Stimulated activated CD8-positive, alpha-beta memory T cell treated with anti-CD3 and anti-CD28 coated beads, Interleukin-15, amount 100 ng/mL, for 24 hours (primary cell): ENCODE measurements at regions not wholly inside any gene's neighbourhood (a gene's known extent, or its start where the extent isn't known, plus 50 kb on each side); places are given as distances from the start of the nearest gene placed in this dataset.

Experiments used
- DNase-seq: peaks from one replicate; pipeline ENCODE4 v3.0.0-alpha.2; 2020; ENCODE audit warnings: low read depth

DNA sequence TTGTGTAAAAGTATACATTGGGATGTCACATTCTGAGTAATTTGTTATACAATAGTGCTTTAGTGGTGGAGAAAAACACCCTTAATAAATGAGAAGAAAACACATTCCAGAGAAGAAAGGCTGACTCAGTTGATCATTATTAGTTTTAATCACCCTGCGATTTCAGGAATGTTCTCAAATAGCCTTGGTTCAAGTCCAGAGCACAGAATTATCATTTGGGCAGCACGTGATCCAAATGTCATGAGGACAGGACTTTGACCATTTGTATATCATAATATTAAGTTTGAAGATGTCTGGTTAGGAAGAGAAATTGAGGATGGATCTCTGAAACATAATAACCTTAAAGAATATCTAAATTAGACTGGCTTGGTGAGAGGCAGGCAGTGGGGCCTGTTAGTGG is 1434.3 kb upstream of the TENM3 start:
- no peak for DNase-seq

DNA sequence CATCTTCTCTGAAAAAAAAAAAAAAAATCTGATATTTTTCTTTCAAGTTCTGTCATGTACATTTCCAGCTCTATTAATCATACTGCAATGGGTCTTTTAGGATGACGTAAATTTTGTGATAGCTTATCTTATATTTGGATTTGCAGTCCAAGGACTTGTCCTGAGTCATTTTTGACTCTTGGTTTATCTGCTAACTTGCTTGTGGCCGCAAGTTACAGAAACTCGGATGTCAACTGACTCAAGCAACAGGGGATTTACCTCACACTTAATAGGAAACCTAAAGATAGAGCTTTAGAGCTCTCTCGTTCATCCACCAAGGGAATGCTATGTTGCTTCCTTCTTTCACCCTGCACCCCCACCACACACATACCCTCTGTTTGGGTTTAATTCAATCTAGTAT is 1433.8 kb upstream of the TENM3 start:
- DNase-seq: no peak

DNA sequence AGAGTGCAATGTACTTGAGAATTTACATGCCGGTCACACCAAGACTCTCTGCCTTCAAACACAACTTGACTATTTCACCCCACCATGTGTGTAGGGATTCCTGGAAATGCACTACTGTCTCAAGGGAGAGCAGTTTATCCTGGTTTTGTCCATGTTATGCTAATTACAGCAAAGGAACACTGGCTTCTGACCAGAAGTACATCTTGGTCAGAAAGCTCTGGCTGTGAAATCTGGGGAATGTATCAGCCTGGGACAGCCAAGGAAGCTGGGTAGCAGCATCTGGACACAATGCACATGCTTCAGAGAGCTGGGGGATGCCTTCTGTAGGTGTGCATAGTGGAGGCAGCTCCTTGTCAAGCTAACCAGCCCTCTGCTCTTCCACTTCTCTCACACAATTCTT is 1432.6 kb upstream of the TENM3 start:
- DNase-seq: no peak

DNA sequence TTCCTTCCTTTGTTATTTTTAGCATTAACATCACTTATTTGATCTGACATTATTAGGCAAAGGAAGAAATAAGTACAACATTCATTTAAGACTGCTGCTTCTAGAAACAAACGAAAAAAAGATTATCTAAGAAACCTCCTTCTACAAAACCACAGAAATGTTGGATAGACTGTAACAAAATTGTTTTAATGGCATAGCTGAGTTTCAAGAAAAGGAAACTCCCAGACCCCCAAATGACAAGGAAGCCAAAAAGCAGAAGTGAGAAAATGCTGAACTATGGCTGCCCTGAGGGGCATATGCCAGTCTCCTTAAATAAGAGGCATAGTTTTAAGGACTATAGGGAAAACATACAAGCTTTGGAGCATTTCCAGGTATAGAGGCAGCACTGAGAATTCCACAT is 1431.6 kb upstream of the TENM3 start:
- DNase-seq: no peak

DNA sequence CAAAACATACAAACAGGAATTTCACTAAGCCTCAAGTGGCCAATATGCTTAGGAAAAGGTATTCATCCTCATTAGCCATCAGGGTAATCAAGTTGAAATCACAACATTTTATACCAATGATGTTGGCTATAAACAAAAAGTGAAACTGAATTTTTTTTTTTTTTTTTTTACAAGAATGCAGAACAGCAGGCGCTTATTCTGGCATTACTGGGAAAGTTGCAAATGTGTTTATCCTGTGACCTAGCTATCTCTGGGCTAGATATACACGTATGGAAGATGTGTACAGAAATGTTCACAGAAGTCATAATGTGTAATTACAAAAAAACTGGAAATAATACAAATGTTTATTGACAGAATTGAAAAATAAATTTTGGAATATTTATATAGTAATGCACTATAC is 1430.4 kb upstream of the TENM3 start:
- DNase-seq: no peak

DNA sequence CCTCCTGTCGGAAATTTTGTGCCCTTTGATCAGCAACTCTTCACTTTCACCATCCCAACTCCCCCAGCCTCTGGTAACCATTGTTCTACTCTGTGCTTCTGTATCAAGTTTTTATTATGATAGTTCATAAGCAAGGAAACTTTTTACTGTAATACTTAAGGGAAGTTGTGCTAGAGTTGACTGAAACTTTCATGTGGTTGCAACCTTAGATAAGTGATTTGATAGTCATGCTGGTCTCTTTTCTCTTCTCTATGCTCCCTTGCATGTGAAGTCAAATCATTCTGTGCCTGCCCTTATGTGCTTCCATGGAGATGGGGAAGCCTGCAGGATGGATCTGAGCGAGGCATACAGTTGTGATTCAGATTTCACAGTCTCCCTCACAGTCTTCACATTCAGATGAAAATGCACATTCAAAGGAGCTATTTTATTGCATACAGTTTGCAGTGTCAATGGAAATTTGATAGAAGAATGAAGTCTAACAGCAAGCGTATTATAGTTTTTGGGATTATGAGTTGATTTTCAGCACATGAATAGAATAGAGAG is 1428.3 kb upstream of the TENM3 start:
- DNase-seq: no peak

DNA sequence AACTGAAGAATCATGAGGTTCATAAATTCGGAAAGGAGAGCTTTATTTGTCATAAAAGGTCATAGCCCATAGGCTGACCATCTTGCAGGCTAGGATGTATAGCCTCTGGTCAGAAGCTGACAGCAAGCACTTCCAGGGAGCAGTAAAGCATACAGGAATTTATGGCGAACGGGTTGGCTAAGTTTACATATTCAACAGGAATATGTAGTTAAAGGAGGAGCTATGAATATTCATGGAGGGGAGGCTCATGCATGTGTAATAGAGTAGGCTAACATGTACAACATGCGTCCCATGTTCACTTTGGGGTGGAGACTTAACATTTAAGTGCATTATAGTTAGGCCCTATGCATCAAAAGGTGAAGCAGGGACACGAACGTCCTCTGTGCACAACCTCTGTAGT is 1425.7 kb upstream of the TENM3 start:
- DNase-seq: no peak

DNA sequence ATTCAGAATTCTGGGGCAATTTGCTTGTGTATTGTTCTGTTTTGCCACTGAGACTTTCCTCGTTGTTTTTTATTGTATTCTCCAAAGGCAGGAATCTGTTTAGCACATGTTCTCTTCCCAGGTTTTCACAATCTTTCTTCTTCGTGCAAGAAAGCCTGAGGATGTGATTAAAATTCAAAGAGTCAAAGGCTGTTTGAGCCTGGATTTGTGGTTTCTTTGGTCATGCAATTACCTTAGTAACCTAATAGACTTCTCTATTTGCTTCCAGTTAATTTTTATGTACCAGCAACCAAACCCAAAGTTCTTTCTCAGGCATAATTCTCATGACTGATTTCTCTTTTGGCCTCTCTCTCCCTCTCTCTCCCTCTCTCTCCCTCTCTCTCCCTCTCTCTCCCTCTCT is 1420.1 kb upstream of the TENM3 start:
- DNase-seq: no peak

DNA sequence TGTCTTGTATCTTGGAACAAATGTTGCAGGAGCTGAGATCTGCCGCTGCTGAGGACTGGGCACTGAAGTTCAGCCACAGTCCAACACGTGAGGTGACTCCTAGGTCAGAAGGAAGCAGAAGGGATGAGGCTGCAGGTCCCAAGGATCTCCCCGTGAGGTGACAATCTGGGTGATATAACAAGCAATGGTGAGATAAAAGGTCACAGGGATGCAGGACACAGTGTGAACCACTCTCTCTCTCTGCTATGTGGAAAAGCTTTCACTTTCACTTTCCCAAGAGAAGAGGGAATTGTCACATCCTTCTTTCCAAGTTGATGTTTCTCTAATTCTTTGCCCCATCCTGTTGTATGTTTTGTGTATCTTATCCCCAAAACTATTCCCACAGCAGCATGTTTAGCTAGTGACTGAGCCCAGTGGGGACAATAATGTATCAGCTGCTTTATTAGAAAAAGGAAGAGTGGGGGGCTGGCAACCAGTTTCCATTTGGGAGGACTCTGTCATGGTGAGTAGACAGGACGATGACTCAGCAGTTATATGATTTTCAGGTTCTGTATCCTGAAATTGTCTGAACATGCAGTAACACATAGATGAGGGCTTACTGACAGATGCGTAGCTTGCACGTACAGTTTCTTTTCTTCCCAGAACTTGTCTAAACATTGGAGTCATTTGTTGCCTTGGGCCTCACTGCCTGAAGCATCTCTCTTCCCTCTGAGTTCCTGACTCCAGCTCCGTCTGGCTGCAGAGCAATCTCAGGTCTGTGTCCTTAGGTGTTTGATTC is 1415.8 kb upstream of the TENM3 start:
- no peak for DNase-seq

DNA sequence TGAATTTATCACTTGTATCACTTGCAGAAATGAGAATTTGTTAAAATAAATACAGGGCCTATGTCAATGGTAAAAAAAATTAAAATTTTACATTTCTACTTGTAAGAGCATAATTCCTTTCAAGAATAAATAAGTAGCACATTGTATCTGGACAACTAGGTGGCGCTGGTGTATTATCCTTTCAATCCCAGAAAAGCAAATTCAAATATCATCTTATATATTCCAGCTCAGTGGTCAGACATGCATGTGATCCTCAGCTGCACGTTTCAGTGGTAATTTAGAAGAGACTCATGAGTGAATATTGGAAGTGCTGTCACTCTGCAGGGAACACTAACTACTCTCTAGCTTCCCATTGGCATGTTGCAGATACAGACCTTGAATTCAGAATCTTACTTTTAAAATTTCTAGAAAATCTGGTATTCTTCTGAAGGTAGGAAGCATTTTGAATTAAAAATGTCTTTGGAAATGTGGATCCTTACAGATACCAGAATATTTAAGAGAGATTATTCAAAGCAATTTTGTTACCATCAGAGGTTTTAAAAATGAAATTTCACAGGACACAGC is 1414.7 kb upstream of the TENM3 start:
- no peak for DNase-seq

DNA sequence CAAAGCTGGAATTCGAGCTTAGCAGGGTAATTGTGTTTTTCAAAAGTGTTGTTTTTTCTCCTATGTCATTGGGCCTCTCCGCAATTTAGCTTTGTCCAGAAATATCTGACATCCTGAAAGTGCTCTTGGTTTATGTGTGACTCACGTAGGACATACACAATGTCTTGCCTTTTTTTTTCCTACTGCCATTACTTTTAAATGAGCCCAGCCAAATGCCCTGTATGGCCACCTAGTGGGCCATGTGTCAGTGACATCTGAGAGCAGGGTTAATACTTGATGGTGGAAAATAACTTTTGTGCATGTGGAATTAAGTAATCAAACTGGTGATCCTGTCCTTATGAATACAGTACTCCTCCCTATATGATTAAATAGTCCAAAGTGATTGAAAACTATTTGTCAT is 1411.1 kb upstream of the TENM3 start:
- DNase-seq: no peak

DNA sequence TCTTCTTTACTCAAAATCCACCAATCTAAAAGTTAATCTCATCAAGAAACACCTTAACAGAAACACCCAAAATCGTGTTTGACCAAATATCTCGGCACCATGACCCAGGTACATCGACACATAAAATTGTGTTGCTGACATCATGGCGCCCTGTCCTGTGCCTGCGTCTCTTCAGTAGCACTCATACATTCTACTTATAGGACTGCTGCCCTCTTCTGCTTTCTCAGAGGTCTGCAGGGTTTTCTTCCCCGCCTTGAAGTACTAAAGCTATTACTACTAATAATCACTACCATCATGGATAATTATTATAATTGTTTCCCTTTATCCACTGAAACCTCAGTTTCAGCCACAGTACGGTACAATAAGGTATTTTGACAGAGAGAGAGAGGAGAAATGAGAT is 1403.1 kb upstream of the TENM3 start:
- DNase-seq: no peak

DNA sequence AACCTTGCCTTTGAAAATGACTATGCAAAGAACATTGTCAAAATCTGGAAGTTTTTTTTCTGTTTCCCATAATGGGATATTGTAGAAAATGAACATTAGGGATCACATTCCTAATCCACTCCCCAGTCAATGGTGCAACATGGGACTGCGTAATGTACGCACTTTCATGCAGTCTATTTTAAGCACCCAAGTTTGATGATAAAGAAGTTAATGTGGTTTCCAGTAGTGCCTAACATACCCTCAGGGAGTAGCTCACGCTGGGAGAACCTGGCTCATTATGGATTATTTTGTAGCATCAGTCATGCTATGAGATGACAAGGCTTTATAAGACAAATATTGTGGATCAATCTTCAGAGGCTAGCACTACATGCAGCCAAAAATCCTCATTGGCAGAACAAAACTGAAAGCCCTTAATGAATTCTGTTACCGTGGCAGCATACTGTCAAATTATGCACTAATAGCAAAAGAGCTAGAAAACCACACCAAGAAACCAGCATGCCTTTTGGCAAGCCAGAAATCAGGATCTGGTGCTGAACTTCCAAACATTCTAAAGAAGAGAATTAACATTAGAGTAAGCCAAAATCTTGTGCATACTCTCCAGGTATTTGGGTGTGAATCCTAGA is 1392.8 kb upstream of the TENM3 start:
- no peak for DNase-seq

DNA sequence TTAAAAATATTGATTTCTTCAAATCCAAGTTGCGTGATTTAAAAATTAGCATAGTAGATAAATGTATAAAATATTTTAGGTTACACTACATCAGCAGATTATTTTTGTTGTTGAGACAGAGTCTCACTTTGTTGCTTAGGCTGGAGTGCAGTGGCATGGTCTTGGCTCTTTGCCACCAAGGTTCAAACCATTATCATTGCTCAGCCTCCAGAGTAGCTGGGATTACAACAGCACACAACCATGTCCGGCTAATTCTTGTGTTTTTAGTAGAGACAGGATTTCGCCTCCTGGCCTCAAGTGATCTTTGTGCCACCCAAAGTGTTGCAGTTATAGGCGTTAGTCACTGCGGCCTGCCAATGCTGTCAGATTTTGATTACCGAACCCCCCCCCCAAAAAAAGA is 1390.5 kb upstream of the TENM3 start:
- no peak for DNase-seq

DNA sequence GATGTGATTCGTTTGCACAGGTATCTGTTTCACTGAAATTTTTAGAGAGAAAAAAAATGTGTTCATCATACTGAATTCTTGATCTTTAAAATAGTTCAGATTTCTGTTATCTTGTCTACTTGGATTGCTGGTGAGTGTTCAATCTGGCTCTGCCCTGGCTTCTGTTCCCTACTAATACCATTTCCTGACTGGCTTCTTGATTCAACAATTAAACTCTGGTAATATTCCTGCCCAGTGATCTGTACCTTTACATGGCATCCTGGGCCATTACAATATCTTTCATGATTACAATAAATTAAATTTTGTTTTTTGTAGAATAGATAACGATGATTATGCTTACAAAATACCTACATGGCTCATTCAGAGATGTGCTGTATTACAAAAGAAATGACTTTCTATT is 1388.0 kb upstream of the TENM3 start:
- DNase-seq: no peak

DNA sequence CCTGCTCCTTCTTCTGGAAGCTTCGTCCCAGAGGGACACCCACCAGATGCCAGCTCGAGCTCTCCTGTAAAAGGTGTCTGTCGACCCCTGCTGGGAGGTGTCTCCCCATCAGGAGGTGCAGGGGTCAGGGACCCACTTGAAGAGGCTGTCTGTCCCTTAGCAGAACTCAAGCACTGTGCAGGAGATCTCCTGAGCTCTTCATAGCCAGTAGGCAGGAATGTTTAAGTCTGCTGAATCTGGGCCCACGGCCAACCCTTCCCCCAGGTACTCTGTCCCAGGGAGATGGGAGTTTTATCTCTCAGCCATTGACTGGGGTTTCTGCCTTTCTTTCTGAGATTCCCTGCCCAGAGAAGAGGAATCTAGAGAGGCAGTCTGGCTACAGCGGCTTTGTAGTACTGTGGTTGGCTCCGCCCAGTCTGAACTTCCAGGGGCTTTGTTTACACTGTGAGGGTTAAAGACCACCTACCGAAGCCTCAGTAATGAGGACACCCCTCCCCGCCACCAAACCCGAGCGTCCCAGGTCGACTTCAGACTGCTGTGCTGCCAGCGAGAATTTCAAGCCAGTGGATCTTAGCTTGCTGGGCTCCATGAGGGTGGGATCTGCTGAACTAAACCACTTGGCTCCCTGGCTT is 1383.0 kb upstream of the TENM3 start:
- no peak for DNase-seq

DNA sequence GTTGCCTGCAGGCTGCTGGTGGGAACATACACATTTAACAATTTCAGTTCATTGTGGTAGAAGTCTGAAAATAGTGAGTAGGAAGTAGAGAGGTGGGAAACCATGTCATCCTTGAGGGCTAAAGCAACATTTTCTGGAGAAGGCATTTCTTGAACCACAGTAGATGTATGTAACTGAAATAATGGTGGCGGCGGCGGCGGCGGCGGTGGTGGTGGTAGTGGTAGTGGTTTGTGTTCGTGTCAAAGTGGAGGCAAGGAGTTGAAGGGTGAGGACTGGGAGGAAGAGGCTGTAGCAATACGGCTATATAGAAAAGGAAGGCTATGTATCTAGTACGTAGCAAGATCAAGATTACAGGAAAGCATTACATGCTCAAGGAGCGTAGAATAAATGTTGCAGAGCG is 1381.6 kb upstream of the TENM3 start:
- DNase-seq: no peak

DNA sequence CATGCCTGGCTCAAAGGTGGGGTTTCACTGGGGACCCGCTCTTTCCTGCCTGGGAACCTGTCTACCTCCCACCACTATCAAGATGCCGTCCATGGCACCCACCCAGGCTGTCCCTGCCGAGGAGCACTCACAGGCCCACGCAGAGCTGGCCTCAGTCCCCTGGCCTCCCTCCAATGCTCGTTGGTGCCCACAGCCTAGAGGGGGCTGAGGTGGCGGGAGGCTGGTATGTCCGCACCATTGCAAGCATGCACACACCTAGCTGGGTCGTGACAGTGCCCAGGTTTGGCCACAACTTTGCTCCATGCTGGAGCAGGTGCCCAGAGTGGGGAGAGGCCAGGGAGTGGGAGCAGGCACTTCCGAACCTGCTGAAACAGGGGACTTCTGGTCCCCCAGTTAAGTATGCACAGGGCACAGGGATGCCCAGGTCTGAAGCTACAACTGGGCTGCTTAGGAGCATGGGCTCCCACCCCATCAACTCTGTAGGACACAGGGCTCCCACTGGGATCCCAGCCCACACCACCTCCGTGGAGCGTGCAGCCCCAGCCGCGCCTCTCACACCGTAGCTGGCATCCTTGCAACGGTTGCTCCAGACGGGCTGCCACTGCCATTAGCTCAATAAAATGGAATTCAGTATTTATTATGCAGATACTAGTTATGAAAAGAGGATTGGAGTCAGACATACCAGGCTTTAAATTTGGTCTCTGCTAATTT is 1376.1 kb upstream of the TENM3 start:
- no peak for DNase-seq

DNA sequence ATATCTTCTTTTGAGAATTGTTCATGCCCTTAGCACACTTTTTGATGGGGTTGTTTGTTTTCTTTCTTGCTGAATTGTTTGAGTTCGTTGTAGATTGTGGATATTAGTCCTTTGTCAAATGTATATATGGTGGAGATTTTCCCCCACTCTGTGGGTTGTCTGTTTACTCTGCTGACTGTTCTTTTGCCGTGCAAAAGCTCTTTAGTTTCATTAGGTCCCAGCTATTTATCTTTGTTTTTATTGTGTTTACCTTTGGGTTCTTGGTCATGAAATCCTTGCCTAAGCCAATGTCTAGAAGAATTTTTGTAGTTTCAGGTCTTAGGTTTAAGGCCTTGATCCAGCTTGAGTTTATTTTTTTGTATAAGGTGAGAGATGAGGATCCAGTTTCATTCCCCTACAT is 1372.6 kb upstream of the TENM3 start:
- no peak for DNase-seq

DNA sequence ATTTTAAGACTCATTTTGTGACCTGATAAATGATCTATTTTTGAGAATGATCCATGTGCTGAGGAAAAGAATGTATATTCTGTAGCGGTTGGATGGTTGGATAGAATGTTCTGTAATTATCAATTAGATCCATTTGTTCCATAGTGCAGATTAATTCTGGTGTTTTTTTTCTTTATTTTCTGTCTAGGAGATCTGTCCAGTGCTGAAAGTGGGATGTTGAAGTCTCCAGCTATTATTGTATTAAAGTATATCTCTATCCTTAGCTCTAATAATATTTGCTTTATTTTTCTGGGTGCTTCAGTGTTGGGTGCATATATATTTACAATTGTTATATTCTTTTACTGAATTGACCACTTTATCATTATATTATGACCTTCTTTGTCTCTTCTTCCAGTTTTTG is 1344.9 kb upstream of the TENM3 start:
- DNase-seq: no peak

DNA sequence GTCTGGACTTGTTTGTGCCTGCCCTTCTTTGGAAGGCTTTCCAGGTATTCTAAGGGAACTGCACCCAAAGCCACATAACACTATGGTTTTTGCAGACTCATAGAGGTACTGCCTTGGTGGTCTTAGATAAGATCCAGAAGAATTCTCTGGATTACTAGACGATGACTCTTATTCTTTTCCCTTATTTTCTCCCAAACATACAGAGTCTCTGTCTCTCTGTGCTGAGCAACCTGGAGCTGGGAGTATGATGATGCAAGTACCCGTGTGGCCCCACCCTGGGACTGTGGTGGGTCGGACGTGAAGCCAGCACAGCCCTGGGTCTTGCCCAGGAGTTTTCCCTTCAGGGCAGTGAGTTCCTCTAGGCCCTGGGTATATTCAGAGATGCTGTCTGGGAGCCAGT is 1342.4 kb upstream of the TENM3 start:
- no peak for DNase-seq

DNA sequence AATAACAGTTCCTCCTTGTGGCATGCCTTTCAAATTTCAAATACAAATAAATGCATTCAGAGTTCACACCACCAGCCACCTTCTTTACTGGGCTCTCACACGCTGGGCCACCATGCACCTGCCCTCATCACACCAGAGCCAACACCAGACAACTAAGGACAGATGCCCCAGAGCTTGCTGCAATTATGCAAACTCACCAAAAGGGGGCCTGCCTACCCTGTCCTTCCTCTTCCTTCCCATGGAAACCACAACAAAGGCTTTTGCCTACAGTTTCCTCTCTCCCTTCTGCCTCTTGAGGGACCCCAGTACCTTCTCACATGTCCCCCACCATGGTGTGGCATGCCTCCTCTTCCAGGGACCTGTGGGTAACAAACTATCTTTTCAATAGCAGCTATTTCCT is 1333.9 kb upstream of the TENM3 start:
- DNase-seq: no peak
